GM21786 (cell line): ENCODE measurements at regions not wholly inside any gene's neighbourhood (a gene's known extent, or its start where the extent isn't known, plus 50 kb on each side); places are given as distances from the start of the nearest gene placed in this dataset.
"Not testable (repeated sequence)": the region's sequence is repeated elsewhere in the genome, so short reads cannot be mapped to it uniquely, and the experiment has no call there.

Experiments
- ATAC-seq: cut with Tn5 transposase; IDR thresholded peaks from one replicate; pipeline ENCODE4 v1.9.1; 2021; ENCODE audit not compliant: unreplicated experiment

- not testable (repeated sequence) for ATAC-seq
These were observed 56.2 kb upstream of the TFPI start for GRCh38 chr2:187610450-187610849.

DNA sequence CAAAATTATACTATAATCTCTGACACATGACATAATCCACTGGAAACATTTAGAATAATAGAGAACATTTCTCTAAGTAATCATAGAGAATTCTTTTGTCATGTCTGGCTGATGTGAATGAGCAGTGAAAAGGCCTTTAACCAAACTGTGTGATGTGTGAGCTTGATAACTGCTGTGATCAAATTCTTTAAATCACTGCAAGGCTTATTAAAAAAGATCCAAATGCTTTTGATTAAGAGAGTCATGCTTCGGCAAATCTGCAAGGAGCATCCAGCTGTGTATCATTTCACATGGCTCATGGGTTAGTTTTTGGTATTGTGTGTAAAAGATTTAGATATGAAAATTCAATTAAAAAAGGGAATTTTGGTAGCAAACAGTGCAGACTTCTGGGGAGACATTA lies 58.6 kb upstream of the TFPI start:
- ATAC-seq, result no peak

DNA sequence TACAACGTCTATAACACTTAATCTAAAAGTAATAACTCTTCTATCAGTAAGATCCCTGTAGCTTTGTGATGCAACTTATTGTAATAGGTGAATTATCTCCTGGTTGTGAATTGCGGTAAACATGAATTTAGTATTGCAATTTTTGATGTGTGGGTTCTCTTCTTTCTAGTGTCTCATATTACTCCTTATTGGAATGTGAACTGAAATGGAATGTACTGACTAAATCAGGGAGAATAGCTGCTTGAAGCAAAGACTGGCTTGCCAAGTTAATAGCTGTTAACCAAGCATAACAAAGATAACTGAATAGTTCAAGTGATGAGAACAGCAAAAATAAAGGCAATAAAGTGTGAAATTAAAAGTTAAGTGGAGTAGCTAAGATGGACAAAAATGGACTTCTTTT lies 60.5 kb upstream of the TFPI start:
- ATAC-seq, result no peak

GRCh38 chr2:187615364-187615763 lies 61.1 kb upstream of the TFPI start:
- ATAC-seq, result no peak

GRCh38 chr2:187615902-187616301 lies 61.7 kb upstream of the TFPI start:
- no peak for ATAC-seq

DNA sequence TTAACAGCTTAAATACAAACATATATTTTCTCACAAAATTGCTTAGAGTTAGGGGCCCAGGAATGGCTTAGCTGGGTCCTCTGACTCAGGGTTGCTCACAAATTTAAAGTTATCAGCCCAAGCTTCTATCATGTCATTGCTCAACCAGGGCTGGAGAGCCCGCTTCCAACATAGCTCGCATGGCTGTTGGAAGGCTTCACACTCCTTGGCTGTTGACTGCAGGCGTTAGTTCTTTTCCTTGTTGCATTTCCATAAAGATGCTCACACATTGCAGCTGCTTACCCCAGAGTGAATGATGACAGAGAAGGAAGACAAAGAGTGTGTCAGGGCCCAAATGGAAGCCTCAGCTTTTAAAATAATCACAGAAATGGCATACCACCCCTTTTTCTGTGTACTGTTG lies 62.9 kb upstream of the TFPI start:
- no peak for ATAC-seq

- no peak for ATAC-seq
These were observed 63.7 kb upstream of the TFPI start for GRCh38 chr2:187617905-187618304.

- ATAC-seq, result no peak
These were observed 64.6 kb upstream of the TFPI start for GRCh38 chr2:187618813-187619212.

GRCh38 chr2:187627153-187627552 lies 72.9 kb upstream of the TFPI start:
- ATAC-seq, result no peak

- ATAC-seq, result not testable (repeated sequence)
These were observed 82.6 kb upstream of the TFPI start for GRCh38 chr2:187636731-187637391.

DNA sequence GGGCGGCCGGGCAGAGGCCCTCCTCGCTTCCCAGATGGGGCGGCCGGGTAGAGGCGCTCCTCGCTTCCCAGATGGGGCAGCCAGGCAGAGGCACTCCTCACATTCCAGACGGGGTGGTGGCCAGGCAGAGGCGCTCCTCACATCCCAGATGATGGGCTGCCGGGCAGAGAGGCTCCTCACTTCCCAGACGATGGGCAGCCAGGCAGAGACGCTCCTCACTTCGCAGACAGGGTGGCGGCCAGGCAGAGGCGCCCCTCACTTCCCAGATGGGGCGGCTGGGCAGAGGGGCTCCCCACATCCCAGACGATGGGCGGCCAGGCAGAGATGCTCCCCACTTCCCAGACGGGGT lies 83.1 kb upstream of the TFPI start:
- not testable (repeated sequence) for ATAC-seq

DNA sequence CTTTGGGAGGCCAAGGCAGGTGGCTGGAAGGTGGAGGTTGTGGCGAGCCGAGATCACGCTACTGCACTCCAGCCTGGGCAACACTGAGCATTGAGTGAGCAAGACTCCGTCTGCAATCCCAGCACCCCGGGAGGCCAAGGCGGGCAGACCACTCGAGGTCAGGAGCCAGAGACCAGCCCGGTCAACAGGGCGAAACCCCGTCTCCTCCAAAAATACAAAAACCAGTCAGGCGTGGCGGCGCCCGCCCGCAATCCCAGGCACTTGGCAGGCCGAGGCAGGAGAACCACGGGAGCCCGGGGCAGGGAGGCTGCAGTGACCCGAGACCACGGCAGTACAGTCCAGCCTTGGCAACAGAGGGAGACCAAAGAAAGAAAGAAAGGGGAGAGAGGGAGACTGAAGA lies 83.5 kb upstream of the TFPI start:
- not testable (repeated sequence) for ATAC-seq

- peak; percentile 41 for ATAC-seq
These were observed 84.6 kb upstream of the TFPI start for GRCh38 chr2:187638840-187639239.

DNA sequence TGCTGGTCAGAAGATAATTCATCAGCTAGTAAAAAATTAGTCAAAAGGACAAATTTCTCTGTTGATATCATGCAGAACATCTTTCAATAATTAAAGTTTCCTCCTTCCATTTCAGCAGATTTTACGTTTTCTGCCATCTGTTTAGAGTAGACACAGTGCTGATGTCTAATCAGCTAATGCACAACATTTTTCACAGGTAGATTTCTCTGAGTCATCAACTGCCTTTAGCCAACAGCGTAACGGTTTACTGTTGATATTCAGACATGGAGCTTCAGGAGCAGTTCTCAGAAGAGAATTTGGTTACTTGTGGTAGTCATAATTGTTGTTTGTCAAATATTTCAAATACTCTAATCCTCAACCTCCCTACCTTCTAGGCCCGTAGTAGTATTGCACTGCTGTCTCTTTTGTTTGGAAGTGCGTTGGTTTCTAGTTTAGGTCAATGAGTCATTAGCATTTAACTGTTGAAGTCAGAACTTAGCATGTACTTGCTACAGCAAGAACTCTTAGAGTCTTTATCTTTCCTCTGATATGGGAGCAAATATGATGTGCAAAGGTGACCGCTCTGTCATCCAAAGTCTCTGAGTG lies 86.8 kb upstream of the TFPI start:
- no peak for ATAC-seq

DNA sequence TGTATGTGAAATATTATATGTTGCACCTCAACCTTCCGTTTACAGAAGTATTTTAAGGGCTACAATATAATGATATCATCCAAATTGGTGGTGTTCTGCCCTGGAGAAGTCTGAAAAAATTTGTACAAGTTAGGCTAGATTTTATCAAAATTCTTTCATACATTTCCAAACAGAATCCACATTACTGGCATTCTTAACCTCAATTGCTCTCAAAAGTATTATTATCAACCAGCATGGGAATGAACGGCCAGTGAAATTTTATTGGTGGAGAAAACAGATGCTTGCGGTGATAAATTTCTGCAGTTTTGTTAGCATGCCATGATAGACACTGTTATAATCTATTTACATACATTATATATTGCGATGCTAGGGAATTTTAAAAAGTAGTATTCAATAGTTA lies 88.3 kb upstream of the TFPI start:
- no peak for ATAC-seq

- no peak for ATAC-seq
These were observed 90.3 kb upstream of the TFPI start for GRCh38 chr2:187644486-187644885.

DNA sequence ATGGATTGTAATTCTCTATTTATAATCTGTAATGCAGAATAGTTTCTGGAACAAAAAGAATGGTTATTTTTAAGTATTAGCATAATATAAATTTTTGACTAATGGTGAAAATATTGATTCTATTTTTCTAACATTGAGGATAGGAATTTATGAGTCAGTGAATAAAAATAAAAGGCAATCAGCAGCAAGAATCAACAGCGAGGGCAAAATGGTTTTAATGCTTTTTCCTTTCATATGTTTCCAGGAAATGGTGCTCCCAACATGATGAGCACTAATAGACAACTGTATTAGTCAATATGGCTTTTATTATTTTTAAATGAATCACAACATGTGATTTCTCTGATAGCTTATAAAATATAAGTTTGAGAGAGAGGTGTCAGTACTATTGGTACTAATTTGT lies 90.7 kb upstream of the TFPI start:
- ATAC-seq, result no peak

DNA sequence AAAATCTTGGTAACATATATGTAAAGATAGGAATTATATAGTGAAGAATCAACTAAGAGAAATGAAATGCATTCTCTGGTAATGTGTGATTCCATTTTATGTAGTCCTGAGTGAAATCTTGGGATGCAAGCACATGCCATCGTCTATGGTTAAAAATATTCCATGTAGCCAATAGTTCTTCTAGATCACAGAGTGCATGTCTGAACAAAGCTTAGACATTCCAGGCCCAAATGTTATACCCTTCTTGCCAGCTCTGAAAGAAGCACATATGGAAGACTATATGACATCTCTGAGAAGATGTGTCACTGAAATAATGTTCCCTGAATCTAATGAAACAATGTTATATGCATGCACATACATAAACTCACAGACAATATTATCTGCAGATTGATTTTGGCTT lies 92.3 kb upstream of the TFPI start:
- ATAC-seq, result no peak

GRCh38 chr2:187654535-187654934 lies 100.3 kb upstream of the TFPI start:
- no peak for ATAC-seq

DNA sequence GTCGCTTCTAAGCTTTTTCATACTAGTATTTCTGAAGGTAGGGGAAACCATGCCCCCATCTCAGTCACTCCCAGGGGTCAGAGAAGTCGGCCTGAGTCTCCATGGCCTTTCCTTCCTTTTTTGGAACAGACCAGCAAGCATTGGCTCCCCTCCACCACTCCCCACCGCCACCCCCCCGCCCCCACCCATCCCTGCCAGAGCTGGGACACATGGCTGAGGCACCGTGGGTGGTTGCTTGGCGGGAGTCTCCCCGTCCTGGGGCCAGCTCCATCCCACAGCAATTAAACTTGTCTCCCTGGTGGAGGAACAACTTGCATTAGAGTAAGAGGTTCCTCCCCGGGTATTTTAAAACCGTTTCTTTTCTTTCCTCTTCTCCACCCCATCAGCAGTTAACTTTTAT lies 100.8 kb upstream of the TFPI start:
- ATAC-seq, result no peak

DNA sequence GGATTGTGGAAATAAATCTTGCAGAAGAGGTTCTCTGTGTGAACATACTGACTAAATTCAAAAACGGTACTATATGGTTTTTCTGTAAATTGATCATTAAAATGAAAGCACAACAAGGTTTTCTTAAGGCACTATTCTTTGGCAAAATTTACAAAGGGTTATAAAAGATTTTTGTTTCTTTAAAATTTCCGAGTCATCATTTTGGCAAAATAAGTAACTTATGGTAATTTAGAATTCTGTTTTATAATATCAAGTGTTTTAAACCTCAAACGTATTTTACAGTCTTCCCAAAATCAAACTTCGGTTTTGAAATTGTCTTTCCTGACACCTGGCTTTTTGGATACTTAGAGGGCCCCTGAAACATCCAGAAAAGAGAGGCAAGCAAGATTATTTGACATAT lies 101.9 kb upstream of the TFPI start:
- ATAC-seq, result no peak

DNA sequence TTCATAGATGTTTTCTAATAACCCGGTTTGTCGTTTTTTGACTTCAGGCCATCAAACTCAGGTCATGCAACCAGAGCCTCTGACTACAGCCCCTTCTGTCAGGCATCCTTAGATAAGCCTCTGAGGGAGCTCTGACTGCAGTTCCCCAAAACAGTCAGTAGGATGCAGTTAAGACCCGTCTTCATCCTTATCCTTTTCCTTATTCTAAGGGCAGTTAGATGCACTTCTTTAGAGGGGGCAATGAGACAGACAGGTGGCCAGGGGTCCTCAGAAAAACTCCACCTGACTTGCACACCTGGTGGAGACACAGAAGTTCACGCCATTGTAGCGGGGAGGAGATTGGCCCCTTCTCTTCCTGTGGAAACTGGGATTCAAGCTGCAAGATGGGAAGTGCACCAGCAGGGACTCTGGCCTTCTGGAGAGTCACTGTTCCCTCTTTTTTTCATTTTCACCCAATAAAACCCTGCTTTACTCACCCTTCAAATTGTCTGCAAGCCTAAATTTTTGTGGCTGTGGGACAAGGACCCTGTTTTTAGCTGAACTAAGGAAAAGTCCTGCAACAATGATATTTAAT lies 104.8 kb upstream of the TFPI start:
- no peak for ATAC-seq

GRCh38 chr2:187676050-187676449 lies 121.8 kb upstream of the TFPI start:
- not testable (repeated sequence) for ATAC-seq
